Suprapubic skin (tissue), 4 donors: ENCODE measurements at regions not wholly inside any gene's neighbourhood (a gene's known extent, or its start where the extent isn't known, plus 50 kb on each side); places are given as distances from the start of the nearest gene placed in this dataset.
"Not testable (repeated sequence)": the region's sequence is repeated elsewhere in the genome, so short reads cannot be mapped to it uniquely, and the experiment has no call there.

Experiments used
- DNase-seq, 2 donors: peaks; one replicate each; pipeline ENCODE4 v3.0.0-alpha.2; 2019; ENCODE audit warnings: low spot score in 2 of 2
- H3K27ac ChIP-seq: fragments of 200-600 bp; sonication (generic); one replicate; pipeline ENCODE4 v1.5.1; 2019
- H3K27me3 ChIP-seq: fragments of 200-600 bp; sonication (generic); one replicate; pipeline ENCODE4 v1.5.1; 2019
- H3K36me3 ChIP-seq: fragments of 200-600 bp; sonication (generic); one replicate; pipeline ENCODE4 v1.5.1; 2019
- H3K4me1 ChIP-seq: fragments of 200-600 bp; sonication (generic); one replicate; pipeline ENCODE4 v1.5.1; 2019
- H3K4me3 ChIP-seq: fragments of 200-600 bp; sonication (generic); one replicate; pipeline ENCODE4 v1.5.1; 2019; ENCODE audit warnings: mild to moderate bottlenecking
- H3K9me3 ChIP-seq: fragments of 200-600 bp; sonication (generic); one replicate; pipeline ENCODE4 v1.5.1; 2019
- CTCF ChIP-seq, 2 donors: fragments of 200-600 bp in 1 of 2; fragments of 450-650 bp in 1 of 2; sonication (generic) in 1 of 2; IDR thresholded peaks; one replicate each; pipeline ENCODE4 v1.5.1; 2016 to 2019; ENCODE audit warnings: antibody characterized with exemption in 2 of 2, mild to moderate bottlenecking in 1 of 2, moderate library complexity in 1 of 2
- EP300 ChIP-seq: sonication (generic); formaldehyde crosslinking; IDR thresholded peaks from one replicate; pipeline ENCODE4 v1.6.1; 2017; ENCODE audit warnings: antibody characterized with exemption
- POLR2A ChIP-seq, 2 donors: fragments of 450-650 bp; IDR thresholded peaks; one replicate each; pipeline ENCODE4 v1.6.1; 2017; ENCODE audit warnings: antibody characterized with exemption in 2 of 2, mild to moderate bottlenecking in 2 of 2, moderate library complexity in 2 of 2
- POLR2AphosphoS5 ChIP-seq, 3 donors: sonication (generic); formaldehyde crosslinking; IDR thresholded peaks; one replicate each; pipeline ENCODE4 v1.6.1; 2017; ENCODE audit warnings: antibody characterized with exemption in 3 of 3
- WGBS: methylation state at CpG from one replicate; pipeline ENCODE4 v1.1.5; 2018; 5-methylcytosine and 5-hydroxymethylcytosine counted together

DNA sequence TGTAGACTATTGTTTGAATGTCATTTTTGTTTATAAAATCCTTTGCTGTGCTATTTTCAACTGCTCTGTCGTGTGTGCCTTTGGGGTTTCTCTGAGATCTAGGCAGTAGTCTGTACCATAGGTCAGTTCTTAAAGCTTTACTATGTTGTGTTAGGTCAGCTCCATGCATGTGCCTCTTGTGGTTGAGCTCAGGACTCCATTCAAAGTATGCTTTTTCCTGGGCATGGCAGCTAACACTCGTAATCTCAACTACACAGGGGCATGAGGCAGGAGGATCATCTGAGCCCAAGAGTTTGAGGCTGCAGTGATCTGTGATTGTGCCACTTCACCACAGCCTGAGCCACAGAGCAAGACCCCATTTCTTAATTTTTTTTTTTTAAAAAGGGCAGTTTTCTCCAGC, 174.4 kb upstream of the SPHKAP start:
- 73% methylated on average over 2 of the region's 2 CpGs for WGBS
- TF ChIP-seq EP300, result no peak
- TF ChIP-seq CTCF (IDR thresholded peaks at IDR 0.05), result no peak
- no peak for TF ChIP-seq POLR2AphosphoS5 (IDR thresholded peaks at IDR 0.05)
- no peak for TF ChIP-seq POLR2A (IDR thresholded peaks at IDR 0.05)

GRCh38 chr2:228352980-228353379, 171.5 kb upstream of the SPHKAP start:
- not testable (repeated sequence) for H3K4me3 ChIP-seq, H3K27ac ChIP-seq, H3K27me3 ChIP-seq, H3K36me3 ChIP-seq, DNase-seq, H3K9me3 ChIP-seq, H3K4me1 ChIP-seq
- 78% methylated on average over 12 of the region's 12 CpGs for WGBS

More for the DNA sequence above, 174.4 kb upstream of the SPHKAP start:
- no peaks in the 10 kb centered on the region for H3K36me3 ChIP-seq
- no peaks in the 10 kb centered on the region for H3K9me3 ChIP-seq
- no peak for DNase-seq
- no peaks in the 10 kb centered on the region for H3K27me3 ChIP-seq
- no peak overlapping the region for H3K4me3 ChIP-seq
- H3K4me1 ChIP-seq, result no peaks in the 10 kb centered on the region
- H3K27ac ChIP-seq, result no peak overlapping the region

DNA sequence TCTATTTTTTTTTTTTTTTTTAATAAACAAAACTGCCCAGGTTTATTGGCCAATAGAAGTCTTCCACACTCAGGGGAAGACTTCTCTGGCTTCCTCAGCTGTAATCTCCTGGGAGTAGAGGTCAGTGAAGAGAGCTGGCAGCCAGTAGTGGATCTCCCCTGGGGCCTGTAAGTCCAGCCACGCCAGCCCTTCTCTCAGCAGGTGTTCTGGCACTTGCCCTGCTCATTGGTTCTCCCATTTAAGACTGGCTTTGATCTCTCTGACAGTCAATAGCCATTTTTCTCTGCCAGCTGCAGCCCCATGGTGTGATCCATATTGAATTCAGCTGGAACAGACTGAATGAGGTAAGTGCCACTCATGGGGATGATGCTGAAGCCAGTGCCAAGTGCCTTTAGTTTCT, 170.6 kb upstream of the SPHKAP start:
- Histone ChIP-seq H3K9me3 (no peaks in the 10 kb centered on the region), H3K4me3 (no peak overlapping the region), H3K4me1 (no peaks in the 10 kb centered on the region), H3K27ac (no peak overlapping the region), H3K27me3 (no peaks in the 10 kb centered on the region), H3K36me3 (no peaks in the 10 kb centered on the region)
- 50% methylated on average over 1 of the region's 1 CpG for WGBS
- TF ChIP-seq POLR2A (IDR thresholded peaks at IDR 0.05) (no peak), EP300 (no peak), POLR2AphosphoS5 (IDR thresholded peaks at IDR 0.05) (no peak), CTCF (IDR thresholded peaks at IDR 0.05) (no peak)
- no peak for DNase-seq

DNA sequence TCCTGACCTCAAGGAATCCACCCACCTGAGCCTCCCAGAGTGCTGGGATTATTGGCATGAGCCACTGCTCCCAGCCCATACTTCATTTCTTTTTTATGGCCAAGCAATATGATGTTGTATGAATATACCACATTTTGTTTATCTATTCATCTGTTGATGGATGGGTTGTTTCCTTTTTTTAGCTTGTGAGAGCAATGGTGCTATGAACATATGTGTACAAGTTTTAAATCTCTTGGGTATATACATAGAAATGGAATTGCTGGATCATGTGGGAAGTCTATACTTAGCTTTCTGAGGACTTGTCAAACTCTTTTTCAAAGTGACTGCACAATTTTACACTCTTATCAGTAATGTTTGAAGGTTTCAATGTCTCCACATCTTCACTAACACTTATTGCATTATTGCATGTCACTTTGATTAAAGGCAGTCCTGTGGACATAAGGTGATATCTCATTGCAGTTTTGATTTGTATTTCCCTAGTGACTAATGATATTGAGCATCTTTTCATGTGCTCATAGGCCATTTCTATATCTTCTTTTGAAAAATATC, 167.1 kb upstream of the SPHKAP start:
- no peak for TF ChIP-seq POLR2AphosphoS5 (IDR thresholded peaks at IDR 0.05)
- no peak for TF ChIP-seq CTCF (IDR thresholded peaks at IDR 0.05)
- TF ChIP-seq POLR2A (IDR thresholded peaks at IDR 0.05), result no peak
- no peak for TF ChIP-seq EP300
- Histone ChIP-seq H3K27me3 (no peaks in the 10 kb centered on the region), H3K9me3 (no peaks in the 10 kb centered on the region), H3K36me3 (no peaks in the 10 kb centered on the region), H3K4me3 (no peak overlapping the region), H3K4me1 (no peaks in the 10 kb centered on the region), H3K27ac (no peak overlapping the region)
- DNase-seq, result no peak

- no peak for DNase-seq
- no peak overlapping the region for H3K4me3 ChIP-seq
- H3K36me3 ChIP-seq, result no peaks in the 10 kb centered on the region
- 81% methylated on average over 2 of the region's 2 CpGs for WGBS
- TF ChIP-seq CTCF (IDR thresholded peaks at IDR 0.05), result no peak
- TF ChIP-seq POLR2AphosphoS5 (IDR thresholded peaks at IDR 0.05), result no peak
- no peak for TF ChIP-seq EP300
- TF ChIP-seq POLR2A (IDR thresholded peaks at IDR 0.05), result no peak
- H3K4me1 ChIP-seq, result no peaks in the 10 kb centered on the region
- H3K27ac ChIP-seq, result no peak overlapping the region
- no peaks in the 10 kb centered on the region for H3K27me3 ChIP-seq
- no peaks in the 10 kb centered on the region for H3K9me3 ChIP-seq
Observed at GRCh38 chr2:228344531-228344930, 163.0 kb upstream of the SPHKAP start.

GRCh38 chr2:228339525-228339924, 158.0 kb upstream of the SPHKAP start:
- H3K27me3 ChIP-seq, result no peaks in the 10 kb centered on the region
- no peak for TF ChIP-seq CTCF (IDR thresholded peaks at IDR 0.05)
- DNase-seq, result no peak
- H3K4me3 ChIP-seq, result no peak overlapping the region
- H3K4me1 ChIP-seq, result no peaks in the 10 kb centered on the region
- peaks cover 3% of the 10 kb centered on the region for H3K9me3 ChIP-seq
- no peaks in the 10 kb centered on the region for H3K36me3 ChIP-seq
- H3K27ac ChIP-seq, result no peak overlapping the region
